C4-2B (cell line): ENCODE measurements at regions not wholly inside any gene's neighbourhood (a gene's known extent, or its start where the extent isn't known, plus 50 kb on each side); places are given as distances from the start of the nearest gene placed in this dataset.

Source experiments
- H3K27ac ChIP-seq: fragments of 450-650 bp; 2 replicates; pipeline ENCODE4 v1.5.1; 2017
- CTCF ChIP-seq: fragments of 450-650 bp; conservative IDR thresholded peaks from 2 replicates; pipeline ENCODE4 v1.5.1; 2017; ENCODE audit warnings: mild to moderate bottlenecking
- ZFX ChIP-seq: fragments of 450-650 bp; IDR thresholded peaks from 2 replicates; pipeline ENCODE4 v1.6.1; 2017

DNA sequence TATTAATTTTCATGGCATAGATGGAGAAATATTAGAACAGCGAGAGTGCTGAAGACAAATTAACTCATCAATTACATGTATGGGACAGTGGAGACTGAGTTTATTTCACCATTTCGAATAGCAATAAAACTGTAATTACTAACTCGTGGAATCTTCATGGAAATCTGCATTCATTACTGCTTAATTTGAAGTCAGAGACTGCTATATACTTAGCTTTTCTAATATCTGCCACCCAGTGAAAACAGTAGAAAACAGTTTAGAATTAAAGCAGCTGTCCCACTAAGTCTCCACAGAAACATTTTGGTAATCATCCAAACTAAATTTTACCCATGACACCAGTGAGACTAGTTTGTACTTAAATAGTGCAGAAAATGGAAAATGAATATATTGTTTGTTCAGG, 56.8 kb downstream of the IZUMO3 start:
- H3K27ac ChIP-seq, result no peak overlapping the region
- TF ChIP-seq CTCF, result no peak
- TF ChIP-seq ZFX, result no peak

DNA sequence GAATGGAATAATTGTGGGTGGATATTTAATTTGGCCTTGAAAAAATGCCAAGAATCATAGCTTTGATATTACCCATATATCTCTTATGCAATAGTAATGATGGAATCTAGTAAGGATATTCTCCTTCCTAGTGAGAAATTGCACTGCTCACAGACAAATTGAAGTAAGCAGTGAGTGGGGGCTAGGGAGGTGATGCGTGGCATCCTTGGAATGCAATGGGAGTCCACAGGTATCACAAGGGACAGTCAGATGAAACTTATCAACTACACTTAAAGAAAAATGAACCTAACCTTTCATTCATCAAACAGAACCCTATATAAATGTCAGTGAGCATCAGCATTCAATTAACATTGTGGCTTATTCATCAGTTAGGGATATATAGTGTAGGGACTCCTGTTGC, 57.8 kb downstream of the IZUMO3 start:
- TF ChIP-seq ZFX, result no peak
- no peak overlapping the region for H3K27ac ChIP-seq

DNA sequence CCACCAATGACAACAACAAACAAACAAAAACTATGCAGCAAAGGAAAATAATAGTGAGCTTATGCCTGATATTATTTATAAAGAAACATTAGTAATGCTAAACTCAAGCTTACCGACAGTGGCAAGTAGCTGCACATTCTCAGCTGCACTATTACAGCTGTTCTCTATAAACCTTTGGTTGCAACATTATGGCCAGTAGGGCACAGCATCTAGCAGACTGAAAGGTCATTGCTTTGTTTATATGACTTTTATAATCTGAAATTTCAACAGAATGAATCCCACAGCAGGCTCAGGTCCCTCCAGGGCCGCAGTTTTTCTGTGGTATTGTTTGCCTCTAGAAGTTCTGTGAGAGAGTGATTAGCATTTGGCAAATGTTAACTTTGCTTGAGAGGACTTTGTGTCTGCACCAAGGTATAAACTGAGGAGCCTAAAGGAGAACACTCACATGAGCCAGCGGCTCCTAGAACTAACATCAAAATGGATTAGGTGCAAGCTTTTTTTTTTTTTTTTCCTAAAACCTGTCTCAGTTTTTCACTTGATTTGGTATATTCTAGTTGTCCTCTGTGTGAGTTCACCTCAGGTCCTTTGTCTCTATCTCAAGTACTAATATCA, 58.3 kb downstream of the IZUMO3 start:
- H3K27ac ChIP-seq, result no peak overlapping the region
- no peak for TF ChIP-seq ZFX
- no peak for TF ChIP-seq CTCF

- TF ChIP-seq CTCF (no peak), ZFX (no peak)
- H3K27ac ChIP-seq, result no peak overlapping the region
Measured at GRCh38 chr9:24479361-24480059, 66.2 kb downstream of the IZUMO3 start.

DNA sequence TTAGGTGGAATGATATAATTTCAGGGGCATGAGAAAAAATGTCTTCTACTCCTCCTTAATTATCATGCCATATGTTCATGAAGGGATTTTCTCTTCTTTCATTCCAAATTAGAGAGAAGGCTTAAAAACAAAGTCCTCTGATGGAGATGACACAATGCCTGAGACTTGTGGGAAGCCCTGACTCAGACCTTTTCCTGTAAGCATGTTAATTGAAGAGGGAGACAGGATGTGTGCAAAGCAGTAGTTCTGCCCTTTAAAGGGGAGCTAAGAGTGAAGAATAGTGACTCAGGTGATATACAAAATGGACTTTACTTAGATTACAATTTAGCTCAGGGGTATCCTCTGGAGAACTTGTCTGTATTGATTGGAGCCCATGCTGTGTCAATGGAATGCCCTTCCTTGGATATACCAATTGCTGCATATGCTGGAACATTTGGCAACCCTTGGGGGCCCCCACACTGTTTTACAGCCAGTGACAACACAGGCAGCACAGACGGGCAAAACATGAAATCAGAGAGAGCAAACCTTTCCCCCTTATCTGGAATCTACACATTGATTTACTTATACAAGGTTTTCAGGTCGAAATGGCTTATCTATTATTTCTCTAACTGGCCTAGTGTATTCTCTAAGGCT, 81.3 kb downstream of the IZUMO3 start:
- H3K27ac ChIP-seq, result no peak overlapping the region
- TF ChIP-seq CTCF (no peak), ZFX (no peak)

- TF ChIP-seq CTCF (no peak), ZFX (no peak)
- no peak overlapping the region for H3K27ac ChIP-seq
Measured at GRCh38 chr9:24462951-24463350, 82.7 kb downstream of the IZUMO3 start.

GRCh38 chr9:24460781-24461180, 84.9 kb downstream of the IZUMO3 start:
- no peak overlapping the region for H3K27ac ChIP-seq
- TF ChIP-seq ZFX (no peak), CTCF (no peak)
